Neutrophil (primary cell): ENCODE measurements at regions not wholly inside any gene's neighbourhood (a gene's known extent, or its start where the extent isn't known, plus 50 kb on each side); places are given as distances from the start of the nearest gene placed in this dataset.

Experiments
- H3K27ac ChIP-seq: fragments of 200-600 bp; sonication (generic); 2 replicates; pipeline ENCODE4 v1.5.1; 2016; ENCODE audit warnings: mild to moderate bottlenecking, moderate library complexity
- H3K27me3 ChIP-seq: fragments of 200-600 bp; sonication (generic); 2 replicates; pipeline ENCODE4 v1.6.0; 2016; ENCODE audit warnings: mild to moderate bottlenecking
- H3K36me3 ChIP-seq: fragments of 200-600 bp; sonication (generic); 2 replicates; pipeline ENCODE4 v1.5.1; 2017
- H3K4me1 ChIP-seq, 2 experiments: fragments of 200-600 bp in 1 of 2; sonication (generic) in 1 of 2; 1 replicate in 1 of 2; 2 replicates in 1 of 2; pipeline versions ENCODE4 v1.5.1 to v1.6.1; 2013 to 2016; ENCODE audit warnings: low read depth in 1 of 2, low read length in 1 of 2, mild to moderate bottlenecking in 1 of 2, moderate library complexity in 1 of 2; ENCODE audit not compliant: control insufficient read depth in 1 of 2, insufficient read depth in 1 of 2
- H3K4me3 ChIP-seq, 2 experiments: fragments of 200-600 bp in 1 of 2; sonication (generic) in 1 of 2; 1 replicate in 1 of 2; 2 replicates in 1 of 2; pipeline ENCODE4 v1.5.1; 2013 to 2016; ENCODE audit warnings: low read depth in 1 of 2, low read length in 1 of 2, mild to moderate bottlenecking in 1 of 2, moderate library complexity in 1 of 2
- H3K9me3 ChIP-seq: fragments of 200-600 bp; sonication (generic); 2 replicates; pipeline ENCODE4 v1.5.1; 2016
- TF ChIP-seq, protein P1 (sequence below): fragments of 200-600 bp; sonication (generic); IDR thresholded peaks from 2 replicates; pipeline ENCODE4 v1.5.1; 2016; ENCODE audit warnings: antibody characterized with exemption

DNA sequence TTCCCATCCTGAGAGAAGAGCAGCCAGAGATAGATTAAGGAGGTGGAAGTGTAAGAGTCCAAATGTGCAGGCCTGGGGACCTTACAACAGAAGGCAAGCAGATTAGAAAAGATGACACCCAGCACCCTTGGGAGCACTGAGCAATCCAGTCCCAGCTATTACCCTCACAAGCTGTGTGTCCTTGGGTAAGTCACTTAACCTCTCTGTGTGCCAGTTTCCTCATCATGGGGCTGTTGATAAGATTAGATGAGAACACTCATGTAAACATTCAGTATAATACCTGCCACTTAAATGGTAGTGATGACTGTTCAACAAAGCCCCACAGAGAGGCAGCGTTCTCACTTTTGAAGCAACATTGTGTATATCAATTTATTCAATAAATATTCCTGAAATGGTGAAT is 114.8 kb upstream of the CST7 start:
- no peaks in the 10 kb centered on the region for H3K4me1 ChIP-seq
- H3K4me3 ChIP-seq: no peak overlapping the region
- no peaks in the 10 kb centered on the region for H3K9me3 ChIP-seq
- H3K27me3 ChIP-seq: no peaks in the 10 kb centered on the region
- TF ChIP-seq, protein P1, sequence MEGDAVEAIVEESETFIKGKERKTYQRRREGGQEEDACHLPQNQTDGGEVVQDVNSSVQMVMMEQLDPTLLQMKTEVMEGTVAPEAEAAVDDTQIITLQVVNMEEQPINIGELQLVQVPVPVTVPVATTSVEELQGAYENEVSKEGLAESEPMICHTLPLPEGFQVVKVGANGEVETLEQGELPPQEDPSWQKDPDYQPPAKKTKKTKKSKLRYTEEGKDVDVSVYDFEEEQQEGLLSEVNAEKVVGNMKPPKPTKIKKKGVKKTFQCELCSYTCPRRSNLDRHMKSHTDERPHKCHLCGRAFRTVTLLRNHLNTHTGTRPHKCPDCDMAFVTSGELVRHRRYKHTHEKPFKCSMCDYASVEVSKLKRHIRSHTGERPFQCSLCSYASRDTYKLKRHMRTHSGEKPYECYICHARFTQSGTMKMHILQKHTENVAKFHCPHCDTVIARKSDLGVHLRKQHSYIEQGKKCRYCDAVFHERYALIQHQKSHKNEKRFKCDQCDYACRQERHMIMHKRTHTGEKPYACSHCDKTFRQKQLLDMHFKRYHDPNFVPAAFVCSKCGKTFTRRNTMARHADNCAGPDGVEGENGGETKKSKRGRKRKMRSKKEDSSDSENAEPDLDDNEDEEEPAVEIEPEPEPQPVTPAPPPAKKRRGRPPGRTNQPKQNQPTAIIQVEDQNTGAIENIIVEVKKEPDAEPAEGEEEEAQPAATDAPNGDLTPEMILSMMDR: no peak
- H3K36me3 ChIP-seq: no peaks in the 10 kb centered on the region
- no peak overlapping the region for H3K27ac ChIP-seq

DNA sequence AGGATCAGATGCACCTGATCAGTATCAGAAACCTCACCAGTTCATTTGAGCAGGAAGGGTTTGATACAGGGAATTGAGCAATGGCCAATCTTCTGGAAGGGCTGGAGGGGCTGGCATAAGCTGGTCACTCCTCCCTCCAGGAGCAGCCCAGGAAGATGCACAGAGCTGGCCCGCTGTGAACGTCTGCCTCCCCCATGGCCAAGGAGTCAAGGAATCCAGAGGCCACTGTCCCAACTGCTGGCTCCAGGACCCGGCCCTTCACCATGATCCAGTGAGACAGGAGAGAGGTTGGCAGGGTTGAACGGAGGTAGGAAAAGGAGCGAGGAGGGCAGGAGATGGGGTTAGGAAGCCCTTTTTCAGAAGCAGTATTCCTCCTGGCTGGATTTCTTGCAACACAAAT is 113.9 kb upstream of the CST7 start:
- no peaks in the 10 kb centered on the region for H3K27me3 ChIP-seq
- H3K27ac ChIP-seq: no peak overlapping the region
- no peaks in the 10 kb centered on the region for H3K4me1 ChIP-seq
- H3K36me3 ChIP-seq: no peaks in the 10 kb centered on the region
- H3K4me3 ChIP-seq: no peak overlapping the region
- TF ChIP-seq, protein P1: no peak
- no peaks in the 10 kb centered on the region for H3K9me3 ChIP-seq

DNA sequence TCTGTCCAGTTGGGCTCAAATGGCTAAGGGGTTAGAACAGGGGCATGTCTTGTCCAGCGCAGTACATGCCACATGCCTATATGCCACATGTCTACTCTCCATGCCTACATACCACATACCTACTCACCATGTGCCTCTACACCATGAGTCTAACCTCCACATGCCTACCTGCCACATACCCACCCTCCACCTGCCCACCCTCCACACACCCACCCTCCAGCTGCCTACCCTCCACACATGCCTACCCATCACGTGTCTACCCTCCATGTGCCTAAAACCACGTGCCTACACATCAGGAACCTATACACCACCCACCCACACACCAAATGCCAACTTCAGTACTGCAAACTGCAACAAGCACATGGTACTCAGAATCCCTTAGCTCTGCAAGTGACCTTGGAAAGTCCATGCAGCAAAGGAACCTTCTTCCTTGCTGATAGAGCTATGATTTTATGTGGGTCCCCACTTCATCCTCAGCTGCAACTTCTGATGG is 113.0 kb upstream of the CST7 start:
- H3K27ac ChIP-seq: no peak overlapping the region

DNA sequence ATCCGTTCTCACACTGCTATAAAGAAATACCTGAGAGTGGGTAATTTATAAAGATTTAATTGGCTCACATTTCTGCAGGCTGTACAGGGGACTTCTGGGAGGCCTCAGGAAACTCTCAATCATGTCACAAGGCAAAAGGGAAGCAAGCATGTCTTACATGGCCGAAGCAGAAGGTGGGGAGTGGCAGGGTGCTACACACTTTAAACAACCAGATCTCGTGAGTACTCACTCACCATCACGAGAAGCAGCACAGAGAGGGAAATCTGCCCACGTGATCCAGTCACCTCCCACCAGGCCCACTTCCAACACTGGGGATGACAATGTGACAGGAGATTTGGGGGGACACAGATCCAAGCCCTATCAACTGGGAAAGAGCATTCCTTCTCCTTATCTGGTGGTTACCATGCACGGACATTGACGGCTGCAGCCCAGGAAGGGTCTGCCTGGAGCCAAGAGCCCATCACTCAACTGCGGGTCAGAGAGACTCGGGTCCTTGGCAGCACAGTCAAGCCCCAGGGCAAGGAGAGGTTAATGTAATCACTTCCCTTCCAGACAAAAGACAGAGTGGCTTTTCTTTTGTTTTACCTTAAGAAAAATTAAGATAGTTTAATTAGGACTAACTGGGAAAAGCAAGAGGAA is 112.3 kb upstream of the CST7 start:
- Histone ChIP-seq H3K27me3 (no peaks in the 10 kb centered on the region), H3K9me3 (no peaks in the 10 kb centered on the region), H3K4me3 (no peak overlapping the region), H3K27ac (no peak overlapping the region), H3K4me1 (no peaks in the 10 kb centered on the region), H3K36me3 (no peaks in the 10 kb centered on the region)
- TF ChIP-seq, protein P1: no peak

More for the DNA sequence above, 113.0 kb upstream of the CST7 start:
- no peaks in the 10 kb centered on the region for H3K9me3 ChIP-seq
- H3K27me3 ChIP-seq: no peaks in the 10 kb centered on the region
- no peaks in the 10 kb centered on the region for H3K4me1 ChIP-seq
- no peak overlapping the region for H3K4me3 ChIP-seq
- TF ChIP-seq, protein P1: no peak
- H3K36me3 ChIP-seq: no peaks in the 10 kb centered on the region

DNA sequence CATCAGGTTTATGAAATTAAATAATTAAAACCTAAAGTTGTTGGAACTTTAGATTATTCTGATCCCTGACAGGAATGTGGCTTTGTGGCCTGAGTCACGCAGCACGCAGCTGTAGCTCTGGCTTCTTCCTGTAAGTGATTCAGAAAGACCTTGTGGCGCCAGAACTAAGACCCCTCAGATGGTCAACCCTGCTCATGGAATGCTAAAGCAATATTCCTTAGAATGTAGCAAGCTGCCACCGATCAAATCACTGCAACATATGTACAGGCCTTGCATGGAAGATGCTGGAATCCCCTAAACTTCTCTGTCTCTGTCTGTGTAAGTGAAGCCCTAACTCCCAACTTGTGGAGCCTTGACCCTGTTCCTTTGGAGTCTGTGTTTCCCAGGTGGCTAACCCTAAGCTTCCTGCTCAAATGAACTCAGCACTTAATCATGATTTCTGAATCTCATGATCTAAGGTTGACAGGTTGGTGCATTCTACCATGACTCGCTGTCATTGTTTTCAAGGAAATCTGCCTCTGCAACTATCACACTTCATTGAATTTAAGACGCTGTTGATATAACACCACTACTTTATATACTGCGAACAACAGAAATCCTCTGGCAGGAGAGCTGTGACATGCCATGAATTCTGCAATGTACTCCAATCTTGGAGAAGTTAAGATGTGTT is 111.2 kb upstream of the CST7 start:
- Histone ChIP-seq H3K4me3 (no peak overlapping the region), H3K4me1 (no peaks in the 10 kb centered on the region), H3K9me3 (no peaks in the 10 kb centered on the region), H3K27me3 (peaks cover 9% of the 10 kb centered on the region), H3K36me3 (no peaks in the 10 kb centered on the region), H3K27ac (no peak overlapping the region)
- TF ChIP-seq, protein P1: no peak
